ENCODE measurements at regions not wholly inside any gene's neighbourhood (a gene's known extent, or its start where the extent isn't known, plus 50 kb on each side); places are given as distances from the start of the nearest gene placed in this dataset.

DNA sequence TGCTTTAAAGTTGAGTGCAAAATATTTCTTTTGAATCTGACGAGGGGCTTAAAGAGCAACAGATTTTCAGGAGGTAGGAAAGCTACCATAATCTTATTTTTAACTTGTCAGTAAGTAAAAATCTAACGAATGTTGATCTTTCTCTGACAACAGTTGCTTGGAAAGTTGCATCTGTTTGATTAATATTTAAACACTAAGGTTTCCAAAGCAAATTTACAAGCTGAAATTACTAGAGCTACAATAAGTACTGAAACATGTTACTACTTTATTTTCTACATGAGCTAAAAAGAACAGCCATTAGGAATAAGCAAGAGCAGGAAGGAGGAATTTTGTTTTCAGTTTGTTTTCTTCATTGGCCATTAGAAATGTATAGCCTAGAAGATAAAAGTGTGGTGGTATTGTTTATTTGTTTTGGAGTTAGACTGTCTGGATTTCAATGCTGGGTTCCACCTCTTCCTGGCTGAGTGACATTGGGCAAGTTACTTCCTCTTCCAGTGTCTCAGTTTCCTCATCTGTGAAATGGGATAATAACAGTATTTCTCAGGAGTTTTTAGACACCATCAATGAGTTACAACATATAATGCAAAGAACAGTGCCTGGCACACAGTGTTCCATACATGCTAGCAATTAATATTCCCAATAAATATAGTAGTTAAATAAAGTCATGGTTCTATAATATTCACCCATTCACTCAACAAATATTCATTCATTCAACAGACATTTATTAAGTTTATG is 87.9 kb upstream of the FLRT2 start:
- POLR2A ChIA-PET = interaction anchor here (1.0 to 1.1 kb wide), 3 partner anchors 13 to 24 kb away, joined by 3 to 4 read pairs (median 4); no protein-coding TSS in a partner anchor
- intact Hi-C loops (cut with micrococcal nuclease) = no loop called here
- CTCF ChIA-PET = interaction anchor here (1.5 kb wide), 1 partner anchor 86 kb away, joined by 5 read pairs; no protein-coding TSS in a partner anchor
- Mint-ChIP-seq H3K36me3 (ENCODE audit: insufficient read depth, unreplicated experiment) (no peaks in the 10 kb centered on the region), H3K27me3 (ENCODE audit: insufficient read depth, unreplicated experiment) (no peaks in the 10 kb centered on the region), H3K27ac (ENCODE audit: low read depth, unreplicated experiment) (peak overlapping the region; percentile 57), H3K4me3 (ENCODE audit: unreplicated experiment) (no peak overlapping the region), H3K4me1 (ENCODE audit: insufficient read depth, unreplicated experiment) (peaks cover 35% of the 10 kb centered on the region), H3K9me3 (ENCODE audit: unreplicated experiment) (no peaks in the 10 kb centered on the region)
- DNase-seq (ENCODE audit: unreplicated experiment) = no peak
- no peak for TF ChIP-seq CTCF (IDR thresholded peaks at IDR 0.05; ENCODE audit: unreplicated experiment)
- BruUV-seq (replicated peaks) = no TSS peak

DNA sequence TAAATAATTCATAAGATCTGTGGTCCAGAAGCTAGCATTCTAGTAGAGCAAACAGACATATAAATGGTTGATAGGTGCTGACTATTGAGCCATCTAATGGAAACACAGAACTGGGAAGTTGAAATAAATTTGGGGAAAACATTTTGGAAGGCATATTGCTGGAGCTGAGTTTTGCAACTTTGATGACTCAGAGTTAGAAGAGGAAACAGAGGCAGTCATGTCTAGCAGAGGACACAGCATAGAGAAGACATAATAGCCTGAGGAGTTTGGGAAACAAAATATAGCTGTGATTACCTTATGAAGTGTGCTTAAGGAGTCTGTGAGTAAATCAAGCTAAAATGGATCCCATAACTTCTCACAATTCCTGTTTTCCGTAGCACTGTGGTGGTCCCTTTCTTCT is 86.9 kb upstream of the FLRT2 start:
- intact Hi-C loops (cut with micrococcal nuclease) = no loop called here
- CTCF ChIA-PET = interaction anchor here (1.5 kb wide), 1 partner anchor 85 kb away, joined by 5 read pairs; no protein-coding TSS in a partner anchor
- H3K36me3 Mint-ChIP-seq (ENCODE audit: insufficient read depth, unreplicated experiment) = no peaks in the 10 kb centered on the region
- no peaks in the 10 kb centered on the region for H3K27me3 Mint-ChIP-seq (ENCODE audit: insufficient read depth, unreplicated experiment)
- no peaks in the 10 kb centered on the region for H3K9me3 Mint-ChIP-seq (ENCODE audit: unreplicated experiment)
- peaks cover 29% of the 10 kb centered on the region for H3K4me1 Mint-ChIP-seq (ENCODE audit: insufficient read depth, unreplicated experiment)
- BruUV-seq (replicated peaks) = no TSS peak
- H3K27ac Mint-ChIP-seq (ENCODE audit: low read depth, unreplicated experiment) = no peak overlapping the region
- no peak overlapping the region for H3K4me3 Mint-ChIP-seq (ENCODE audit: unreplicated experiment)
- TF ChIP-seq CTCF (IDR thresholded peaks at IDR 0.05; ENCODE audit: unreplicated experiment) = no peak
- peak; percentile 62 for DNase-seq (ENCODE audit: unreplicated experiment)
- POLR2A ChIA-PET = interaction anchor here (1.1 kb wide), 1 partner anchor 12 kb away, joined by 4 read pairs; no protein-coding TSS in a partner anchor

- no peak for TF ChIP-seq CTCF (IDR thresholded peaks at IDR 0.05; ENCODE audit: unreplicated experiment)
- peaks cover 27% of the 10 kb centered on the region for H3K4me1 Mint-ChIP-seq (ENCODE audit: insufficient read depth, unreplicated experiment)
- BruUV-seq (replicated peaks) = no TSS peak
- peak; percentile 37 for DNase-seq (ENCODE audit: unreplicated experiment)
- H3K27ac Mint-ChIP-seq (ENCODE audit: low read depth, unreplicated experiment) = no peak overlapping the region
- no peak overlapping the region for H3K4me3 Mint-ChIP-seq (ENCODE audit: unreplicated experiment)
- CTCF ChIA-PET = interaction anchor here (1.0 to 1.9 kb wide), 2 partner anchors 15 to 26 kb away, joined by 4 to 5 read pairs; no protein-coding TSS in a partner anchor
- H3K36me3 Mint-ChIP-seq (ENCODE audit: insufficient read depth, unreplicated experiment) = no peaks in the 10 kb centered on the region
- intact Hi-C loops (cut with micrococcal nuclease) = no loop called here
- H3K27me3 Mint-ChIP-seq (ENCODE audit: insufficient read depth, unreplicated experiment) = no peaks in the 10 kb centered on the region
- POLR2A ChIA-PET = interaction anchor here (0.7 kb wide), 1 partner anchor 16 kb away, joined by 3 read pairs; no protein-coding TSS in a partner anchor
- no peaks in the 10 kb centered on the region for H3K9me3 Mint-ChIP-seq (ENCODE audit: unreplicated experiment)
Measured at GRCh38 chr14:85444635-85445034, 85.3 kb upstream of the FLRT2 start.

DNA sequence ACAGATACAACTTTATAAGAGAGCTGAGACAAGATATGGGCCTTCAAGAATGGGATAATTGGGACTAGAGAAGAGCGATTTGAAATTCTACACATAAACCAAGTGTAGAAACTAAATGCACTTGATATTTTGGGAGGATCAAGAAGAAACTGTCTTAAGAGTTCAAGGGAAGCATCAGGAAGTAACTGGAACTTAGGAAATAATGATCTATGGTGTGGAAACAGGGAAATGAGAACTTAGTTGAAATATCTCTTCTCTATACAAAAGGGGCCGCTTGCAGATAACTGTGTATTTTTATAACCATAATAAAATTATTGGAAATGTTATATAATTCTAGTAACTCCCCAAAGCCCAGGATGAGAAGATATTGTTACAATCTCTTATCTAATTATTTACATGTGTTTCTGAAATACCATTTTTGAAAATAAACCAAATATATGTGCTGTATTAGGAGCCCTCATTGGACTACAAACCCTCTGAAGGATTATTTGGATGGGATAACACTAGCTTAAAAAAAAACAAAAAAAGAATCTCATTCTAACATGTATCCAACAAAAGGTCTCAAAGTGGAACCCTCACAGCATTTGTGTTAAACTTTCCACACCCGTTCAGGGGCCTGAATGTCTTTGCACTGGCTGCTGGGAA is 84.7 kb upstream of the FLRT2 start:
- ChIA-PET POLR2A (no interaction called here), CTCF (interaction anchor here (1.9 kb wide), 1 partner anchor 26 kb away, joined by 4 read pairs; no protein-coding TSS in a partner anchor)
- BruUV-seq (replicated peaks) = no TSS peak
- no peaks in the 10 kb centered on the region for H3K9me3 Mint-ChIP-seq (ENCODE audit: unreplicated experiment)
- H3K27ac Mint-ChIP-seq (ENCODE audit: low read depth, unreplicated experiment) = no peak overlapping the region
- no peak for TF ChIP-seq CTCF (IDR thresholded peaks at IDR 0.05; ENCODE audit: unreplicated experiment)
- H3K36me3 Mint-ChIP-seq (ENCODE audit: insufficient read depth, unreplicated experiment) = no peaks in the 10 kb centered on the region
- DNase-seq (ENCODE audit: unreplicated experiment) = no peak
- H3K27me3 Mint-ChIP-seq (ENCODE audit: insufficient read depth, unreplicated experiment) = no peaks in the 10 kb centered on the region
- intact Hi-C loops (cut with micrococcal nuclease) = no loop called here
- H3K4me1 Mint-ChIP-seq (ENCODE audit: insufficient read depth, unreplicated experiment) = peaks cover 20% of the 10 kb centered on the region
- no peak overlapping the region for H3K4me3 Mint-ChIP-seq (ENCODE audit: unreplicated experiment)
